ENCODE measurements at regions not wholly inside any gene's neighbourhood (a gene's known extent, or its start where the extent isn't known, plus 50 kb on each side); places are given as distances from the start of the nearest gene placed in this dataset.

- no peak overlapping the region for H3K9ac ChIP-seq (ENCODE audit: low read depth in 1 of 2, low read length in 2 of 2)
- no peaks in the 10 kb centered on the region for H3K9me3 ChIP-seq (ENCODE audit: control insufficient read depth in 4 of 4, low read length in 3 of 4)
- H3K27me3 ChIP-seq (ENCODE audit: control insufficient read depth in 4 of 4, insufficient read depth in 4 of 4, low read length in 3 of 4): no peaks in the 10 kb centered on the region
- H3K4me1 ChIP-seq (ENCODE audit: control insufficient read depth in 4 of 4, insufficient read depth in 4 of 4, low read length in 3 of 4): no peaks in the 10 kb centered on the region
- H3K4me3 ChIP-seq (ENCODE audit: low read depth in 1 of 3, low read length in 3 of 3): no peak overlapping the region
- DNase-seq (ENCODE audit: low spot score): no peak
- TF ChIP-seq RAD21 (IDR thresholded peaks at IDR 0.05) (no peak), CTCF (IDR thresholded peaks at IDR 0.05; ENCODE audit: low read depth, low read length, missing input control) (no peak), REST (IDR thresholded peaks at IDR 0.05) (no peak), ATF3 (IDR thresholded peaks at IDR 0.05) (no peak), JUND (IDR thresholded peaks at IDR 0.05) (no peak), HNF4G (IDR thresholded peaks at IDR 0.05) (no peak), ZBTB33 (IDR thresholded peaks at IDR 0.05) (no peak)
- 42% methylated on average over 2 of the region's 2 CpGs for WGBS
- H3K27ac ChIP-seq (ENCODE audit: low read depth in 1 of 2, low read length in 2 of 2): no peak overlapping the region
- no peaks in the 10 kb centered on the region for H3K36me3 ChIP-seq (ENCODE audit: control insufficient read depth in 4 of 4, insufficient read depth in 3 of 4, low read depth in 1 of 4, low read length in 3 of 4)
These were observed 544.3 kb downstream of the METTL4 start for GRCh38 chr18:2027016-2027415.

- no peak overlapping the region for H3K4me3 ChIP-seq (ENCODE audit: low read depth in 1 of 3, low read length in 3 of 3)
- no peaks in the 10 kb centered on the region for H3K36me3 ChIP-seq (ENCODE audit: control insufficient read depth in 4 of 4, insufficient read depth in 3 of 4, low read depth in 1 of 4, low read length in 3 of 4)
- H3K4me1 ChIP-seq (ENCODE audit: control insufficient read depth in 4 of 4, insufficient read depth in 4 of 4, low read length in 3 of 4): no peaks in the 10 kb centered on the region
- DNase-seq (ENCODE audit: low spot score): no peak
- H3K9ac ChIP-seq (ENCODE audit: low read depth in 1 of 2, low read length in 2 of 2): no peak overlapping the region
- no peak for TF ChIP-seq FOXA1 (IDR thresholded peaks at IDR 0.05)
- TF ChIP-seq ZBTB33 (IDR thresholded peaks at IDR 0.05): no peak
- no peak for TF ChIP-seq TAF1 (conservative IDR thresholded peaks at IDR 0.05)
- TF ChIP-seq CTCF (IDR thresholded peaks at IDR 0.05; ENCODE audit: low read depth, low read length, missing input control): no peak
- TF ChIP-seq HNF4A (conservative IDR thresholded peaks at IDR 0.05): no peak
- TF ChIP-seq SP1 (IDR thresholded peaks at IDR 0.05): no peak
- no peak for TF ChIP-seq REST (IDR thresholded peaks at IDR 0.05)
- no peak for TF ChIP-seq YY1 (IDR thresholded peaks at IDR 0.05)
- no peak for TF ChIP-seq JUND (IDR thresholded peaks at IDR 0.05)
- no peak for TF ChIP-seq ATF3 (IDR thresholded peaks at IDR 0.05)
- no peaks in the 10 kb centered on the region for H3K27me3 ChIP-seq (ENCODE audit: control insufficient read depth in 4 of 4, insufficient read depth in 4 of 4, low read length in 3 of 4)
- no peaks in the 10 kb centered on the region for H3K9me3 ChIP-seq (ENCODE audit: control insufficient read depth in 4 of 4, low read length in 3 of 4)
- no peak overlapping the region for H3K27ac ChIP-seq (ENCODE audit: low read depth in 1 of 2, low read length in 2 of 2)
These were observed 543.5 kb downstream of the METTL4 start for GRCh38 chr18:2027756-2028155.
